ENCODE measurements at regions not wholly inside any gene's neighbourhood (a gene's known extent, or its start where the extent isn't known, plus 50 kb on each side); places are given as distances from the start of the nearest gene placed in this dataset.

- H3K27ac Mint-ChIP-seq (ENCODE audit: unreplicated experiment) = no peak overlapping the region
- H3K4me3 Mint-ChIP-seq (ENCODE audit: unreplicated experiment) = no peak overlapping the region
- no peaks in the 10 kb centered on the region for H3K4me1 Mint-ChIP-seq (ENCODE audit: unreplicated experiment)
- no peak for TF ChIP-seq CTCF (IDR thresholded peaks at IDR 0.05; ENCODE audit: unreplicated experiment)
- no peaks in the 10 kb centered on the region for H3K27me3 Mint-ChIP-seq (ENCODE audit: unreplicated experiment)
- no peak for DNase-seq (ENCODE audit: low spot score)
- H3K9me3 Mint-ChIP-seq (ENCODE audit: unreplicated experiment) = no peaks in the 10 kb centered on the region
- no peaks in the 10 kb centered on the region for H3K36me3 Mint-ChIP-seq (ENCODE audit: low read depth, unreplicated experiment)
These were observed 60.4 kb upstream of the GAREM1 start for GRCh38 chr18:32530947-32531651.

GRCh38 chr18:32529722-32530420 lies 59.2 kb upstream of the GAREM1 start:
- H3K27ac Mint-ChIP-seq (ENCODE audit: unreplicated experiment) = no peak overlapping the region
- no peaks in the 10 kb centered on the region for H3K4me1 Mint-ChIP-seq (ENCODE audit: unreplicated experiment)
- no peak for TF ChIP-seq CTCF (IDR thresholded peaks at IDR 0.05; ENCODE audit: unreplicated experiment)
- no peaks in the 10 kb centered on the region for H3K9me3 Mint-ChIP-seq (ENCODE audit: unreplicated experiment)
- no peak for DNase-seq (ENCODE audit: low spot score)
- no peaks in the 10 kb centered on the region for H3K27me3 Mint-ChIP-seq (ENCODE audit: unreplicated experiment)
- no peak overlapping the region for H3K4me3 Mint-ChIP-seq (ENCODE audit: unreplicated experiment)
- no peaks in the 10 kb centered on the region for H3K36me3 Mint-ChIP-seq (ENCODE audit: low read depth, unreplicated experiment)

GRCh38 chr18:32520771-32521170 lies 50.1 kb upstream of the GAREM1 start:
- no peaks in the 10 kb centered on the region for H3K9me3 Mint-ChIP-seq (ENCODE audit: unreplicated experiment)
- H3K4me1 Mint-ChIP-seq (ENCODE audit: unreplicated experiment) = no peaks in the 10 kb centered on the region
- no peaks in the 10 kb centered on the region for H3K36me3 Mint-ChIP-seq (ENCODE audit: low read depth, unreplicated experiment)

More at GRCh38 chr18:32520771-32521170, 50.1 kb upstream of the GAREM1 start:
- TF ChIP-seq CTCF (IDR thresholded peaks at IDR 0.05; ENCODE audit: unreplicated experiment) = no peak
- Mint-ChIP-seq H3K27ac (ENCODE audit: unreplicated experiment) (no peak overlapping the region), H3K4me3 (ENCODE audit: unreplicated experiment) (no peak overlapping the region), H3K27me3 (ENCODE audit: unreplicated experiment) (no peaks in the 10 kb centered on the region)
- DNase-seq (ENCODE audit: low spot score) = no peak

Measured in endothelial cell (in vitro differentiated cells).